HG03354 (cell line): ENCODE measurements at regions not wholly inside any gene's neighbourhood (a gene's known extent, or its start where the extent isn't known, plus 50 kb on each side); places are given as distances from the start of the nearest gene placed in this dataset.

Experiments
- ATAC-seq: cut with Tn5 transposase; IDR thresholded peaks from one replicate; pipeline ENCODE4 v1.9.1; 2021; ENCODE audit warnings: mild to moderate bottlenecking; ENCODE audit not compliant: unreplicated experiment, poor library complexity, severe bottlenecking

GRCh38 chr9:90975781-90976538 lies 174.3 kb downstream of the SYK start:
- no peak for ATAC-seq

- ATAC-seq = no peak
These were observed 177.5 kb downstream of the SYK start for GRCh38 chr9:90979138-90979551.

- no peak for ATAC-seq
These were observed 178.0 kb downstream of the SYK start for GRCh38 chr9:90979639-90980038.

- ATAC-seq = no peak
These were observed 180.1 kb downstream of the SYK start for GRCh38 chr9:90981726-90982125.

- no peak for ATAC-seq
These were observed 181.8 kb downstream of the SYK start for GRCh38 chr9:90983394-90983793.

GRCh38 chr9:90985631-90986030 lies 184.0 kb downstream of the SYK start:
- no peak for ATAC-seq

- no peak for ATAC-seq
These were observed 184.5 kb downstream of the SYK start for GRCh38 chr9:90986161-90986560.

GRCh38 chr9:90987566-90987965 lies 185.9 kb downstream of the SYK start:
- ATAC-seq = no peak

- ATAC-seq = no peak
These were observed 186.7 kb downstream of the SYK start for GRCh38 chr9:90988318-90988717.

- no peak for ATAC-seq
These were observed 190.3 kb downstream of the SYK start for GRCh38 chr9:90991953-90992352.

- no peak for ATAC-seq
These were observed 193.9 kb downstream of the SYK start for GRCh38 chr9:90995516-90995915.

- ATAC-seq = no peak
These were observed 194.8 kb downstream of the SYK start for GRCh38 chr9:90996154-90997065.

- no peak for ATAC-seq
These were observed 197.0 kb downstream of the SYK start for GRCh38 chr9:90998573-90998972.

- no peak for ATAC-seq
These were observed 198.1 kb downstream of the SYK start for GRCh38 chr9:90999425-91000397.

GRCh38 chr9:91001146-91001611 lies 199.6 kb downstream of the SYK start:
- ATAC-seq = no peak

GRCh38 chr9:91004484-91004883 lies 202.9 kb downstream of the SYK start:
- no peak for ATAC-seq

- ATAC-seq = no peak
These were observed 203.4 kb downstream of the SYK start for GRCh38 chr9:91004992-91005391.

- no peak for ATAC-seq
These were observed 204.4 kb downstream of the SYK start for GRCh38 chr9:91006046-91006445.

- ATAC-seq = no peak
These were observed 206.9 kb downstream of the SYK start for GRCh38 chr9:91008568-91008967.

- no peak for ATAC-seq
These were observed 210.3 kb downstream of the SYK start for GRCh38 chr9:91011891-91012290.
